ENCODE measurements at regions not wholly inside any gene's neighbourhood (a gene's known extent, or its start where the extent isn't known, plus 50 kb on each side); places are given as distances from the start of the nearest gene placed in this dataset.

DNA sequence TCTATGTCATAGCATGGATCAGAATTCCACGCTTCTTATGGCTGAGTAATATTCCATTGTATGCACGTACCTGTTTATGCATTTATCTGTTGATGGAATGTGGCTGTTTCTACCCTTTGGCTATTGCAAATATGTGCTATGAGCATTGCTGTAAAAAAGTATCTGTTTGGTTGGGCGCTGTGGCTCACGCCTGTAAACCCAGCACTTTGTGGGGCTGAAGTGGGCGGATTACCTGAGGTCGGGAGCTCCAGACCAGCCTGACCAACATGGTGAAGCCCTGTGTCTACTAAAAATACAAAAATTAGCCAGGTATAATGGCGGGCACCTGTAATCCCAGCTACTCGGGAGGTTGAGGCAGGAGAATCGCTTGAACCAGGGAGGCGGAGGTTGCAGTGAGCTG is 182.4 kb downstream of the BCAS1 start:
- TF ChIP-seq, protein P1, sequence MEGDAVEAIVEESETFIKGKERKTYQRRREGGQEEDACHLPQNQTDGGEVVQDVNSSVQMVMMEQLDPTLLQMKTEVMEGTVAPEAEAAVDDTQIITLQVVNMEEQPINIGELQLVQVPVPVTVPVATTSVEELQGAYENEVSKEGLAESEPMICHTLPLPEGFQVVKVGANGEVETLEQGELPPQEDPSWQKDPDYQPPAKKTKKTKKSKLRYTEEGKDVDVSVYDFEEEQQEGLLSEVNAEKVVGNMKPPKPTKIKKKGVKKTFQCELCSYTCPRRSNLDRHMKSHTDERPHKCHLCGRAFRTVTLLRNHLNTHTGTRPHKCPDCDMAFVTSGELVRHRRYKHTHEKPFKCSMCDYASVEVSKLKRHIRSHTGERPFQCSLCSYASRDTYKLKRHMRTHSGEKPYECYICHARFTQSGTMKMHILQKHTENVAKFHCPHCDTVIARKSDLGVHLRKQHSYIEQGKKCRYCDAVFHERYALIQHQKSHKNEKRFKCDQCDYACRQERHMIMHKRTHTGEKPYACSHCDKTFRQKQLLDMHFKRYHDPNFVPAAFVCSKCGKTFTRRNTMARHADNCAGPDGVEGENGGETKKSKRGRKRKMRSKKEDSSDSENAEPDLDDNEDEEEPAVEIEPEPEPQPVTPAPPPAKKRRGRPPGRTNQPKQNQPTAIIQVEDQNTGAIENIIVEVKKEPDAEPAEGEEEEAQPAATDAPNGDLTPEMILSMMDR (IDR thresholded peaks at IDR 0.05) = no peak
- no peak for TF ChIP-seq POLR2AphosphoS5 (IDR thresholded peaks at IDR 0.05; ENCODE audit: insufficient read depth in 1 of 2, low read depth in 1 of 2)
- no peak for TF ChIP-seq POLR2A (IDR thresholded peaks at IDR 0.05)

Measured in vagina (tissue), 2 donors.